Stimulated activated CD4-positive, alpha-beta T cell treated with anti-CD3 and anti-CD28 coated beads, Interleukin-4, amount 100 ng/mL, for 24 hours (primary cell): ENCODE measurements at regions not wholly inside any gene's neighbourhood (a gene's known extent, or its start where the extent isn't known, plus 50 kb on each side); places are given as distances from the start of the nearest gene placed in this dataset.
"Not testable (repeated sequence)": the region's sequence is repeated elsewhere in the genome, so short reads cannot be mapped to it uniquely, and the experiment has no call there.

Experiments used
- DNase-seq: peaks from one replicate; pipeline ENCODE4 v3.0.0-alpha.2; 2020

DNA sequence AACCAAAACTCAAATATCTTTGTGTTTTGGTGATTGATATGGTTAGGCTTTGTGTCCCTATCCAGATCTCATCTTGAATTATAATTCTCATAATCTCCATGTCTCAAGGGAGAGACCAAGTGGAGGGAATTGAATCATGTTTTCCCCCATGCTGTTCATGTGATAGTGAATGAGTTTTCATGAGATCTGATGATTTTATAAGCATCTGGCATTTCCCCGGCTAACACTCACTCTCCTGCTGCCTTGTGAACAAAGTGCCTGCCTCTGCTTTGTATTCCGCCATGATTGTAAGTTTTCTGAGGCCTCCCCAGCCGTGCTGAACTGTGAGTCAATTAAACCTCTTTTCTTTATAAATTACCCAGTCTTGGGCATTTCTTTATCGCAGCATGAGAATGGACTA is 419.5 kb downstream of the SH2D4B start:
- DNase-seq = no peak

DNA sequence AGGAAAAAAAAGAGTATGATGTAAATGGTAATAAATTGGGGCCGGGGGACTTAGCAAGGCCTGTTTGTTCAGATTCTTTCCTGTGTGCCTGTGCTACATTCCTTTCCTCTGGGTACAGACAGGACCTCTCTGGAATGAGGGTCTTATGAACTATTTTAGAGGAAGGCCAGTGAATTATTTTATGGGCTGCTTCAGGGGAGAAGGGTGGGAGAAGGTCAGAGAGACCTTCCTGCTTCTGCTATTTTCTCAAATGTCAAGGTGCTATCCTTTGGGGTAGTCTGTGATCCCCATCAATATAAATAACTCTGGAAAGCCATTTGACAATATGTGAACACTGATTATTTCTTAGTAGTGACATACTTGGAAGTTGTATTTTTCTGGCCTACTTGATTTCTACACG is 426.5 kb downstream of the SH2D4B start:
- no peak for DNase-seq

DNA sequence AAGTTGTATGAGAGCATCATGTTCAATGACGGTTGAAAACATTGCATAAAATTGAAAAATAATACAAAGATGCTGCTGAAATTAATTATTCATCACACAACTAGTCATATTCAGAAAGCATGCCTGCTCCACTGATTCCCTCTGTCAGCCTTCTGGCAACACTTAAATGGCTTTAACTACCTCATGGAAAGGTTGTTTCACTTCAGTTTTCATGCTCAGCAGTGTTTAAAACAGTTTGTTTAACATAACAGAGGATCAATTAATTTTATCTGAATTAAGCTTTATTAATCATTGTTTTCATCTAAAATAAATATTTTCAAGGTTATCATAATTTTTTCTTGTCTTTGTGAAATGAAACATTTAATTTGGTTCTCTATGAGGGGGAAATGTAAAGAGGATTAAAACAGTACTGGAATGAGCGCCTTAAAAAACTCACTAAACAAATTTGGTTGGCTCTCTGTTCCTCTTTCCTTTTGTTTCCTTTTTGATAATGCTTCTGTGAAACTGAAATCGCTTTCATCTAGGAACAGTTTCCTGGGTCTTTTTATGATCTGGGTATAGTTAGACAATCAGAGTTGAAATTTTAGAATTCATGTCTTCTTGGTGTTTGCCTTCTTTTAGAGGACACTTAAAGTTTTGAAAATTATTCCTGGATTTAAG is 427.4 kb downstream of the SH2D4B start:
- no peak for DNase-seq

DNA sequence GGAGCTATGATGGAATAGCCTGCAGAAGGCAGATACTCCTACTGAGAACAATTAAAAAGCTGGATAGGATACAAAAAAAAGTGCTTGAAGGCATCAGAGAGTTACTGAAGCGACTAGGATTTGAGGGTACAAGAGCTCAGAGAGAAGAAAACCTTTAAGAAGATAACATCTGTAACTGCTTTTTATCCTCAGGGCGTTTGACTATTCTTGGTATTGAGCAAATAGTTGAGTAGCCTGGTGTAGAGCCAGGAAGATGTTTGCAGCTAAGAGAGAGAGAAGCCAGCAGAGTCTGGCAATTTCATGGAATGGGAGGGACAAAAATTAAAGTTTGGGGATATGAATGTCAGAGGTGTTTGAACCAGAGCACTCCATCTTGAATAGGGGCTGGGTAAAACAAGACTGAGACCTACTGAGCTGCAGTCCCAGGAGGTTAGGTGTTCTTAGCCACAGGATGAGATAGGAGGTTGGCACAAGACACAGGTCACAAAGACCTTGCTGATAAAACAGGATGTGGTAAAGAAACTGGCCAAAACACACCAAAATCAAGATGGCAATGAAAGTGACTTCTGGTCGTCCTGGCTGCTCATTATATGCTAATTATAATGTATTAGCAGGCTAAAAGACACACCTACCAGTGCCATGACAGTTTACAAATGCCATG is 428.8 kb downstream of the SH2D4B start:
- no peak for DNase-seq

DNA sequence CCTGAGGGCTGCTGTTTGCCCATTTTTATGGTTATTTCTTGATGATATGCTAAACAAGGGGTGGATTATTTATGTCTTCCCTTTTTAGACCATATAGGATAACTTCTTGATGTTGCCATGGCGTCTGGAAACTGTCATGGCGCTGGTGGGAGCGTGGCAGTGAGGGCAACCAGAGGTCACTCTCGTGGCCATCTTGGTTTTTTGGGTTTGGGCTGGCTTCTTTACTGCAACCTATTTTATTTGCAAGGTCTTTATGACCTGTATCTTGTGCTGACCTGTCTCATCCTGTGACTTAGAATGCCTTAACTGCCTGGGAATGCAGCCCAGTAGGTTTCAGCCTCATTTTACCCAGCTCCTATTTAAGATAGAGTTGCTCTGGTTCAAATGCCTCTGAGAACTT is 429.7 kb downstream of the SH2D4B start:
- DNase-seq = not testable (repeated sequence)

DNA sequence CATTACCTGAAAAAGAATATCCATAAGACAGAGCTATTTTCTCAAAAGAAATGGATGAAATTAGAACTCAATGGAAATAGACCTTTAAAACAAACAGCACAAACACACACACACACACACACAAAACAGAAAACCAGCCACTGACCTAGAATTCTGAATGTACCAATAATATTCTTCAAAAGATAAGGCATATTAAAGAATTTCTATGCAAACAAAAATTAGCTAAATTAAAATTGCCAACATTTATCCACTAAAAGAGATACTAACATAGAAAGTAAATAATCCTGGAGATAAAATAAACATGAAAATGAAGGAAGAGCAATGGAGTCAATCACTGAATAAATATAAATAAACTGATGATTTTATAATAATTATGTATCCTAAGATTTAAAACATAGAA is 431.2 kb downstream of the SH2D4B start:
- no peak for DNase-seq

DNA sequence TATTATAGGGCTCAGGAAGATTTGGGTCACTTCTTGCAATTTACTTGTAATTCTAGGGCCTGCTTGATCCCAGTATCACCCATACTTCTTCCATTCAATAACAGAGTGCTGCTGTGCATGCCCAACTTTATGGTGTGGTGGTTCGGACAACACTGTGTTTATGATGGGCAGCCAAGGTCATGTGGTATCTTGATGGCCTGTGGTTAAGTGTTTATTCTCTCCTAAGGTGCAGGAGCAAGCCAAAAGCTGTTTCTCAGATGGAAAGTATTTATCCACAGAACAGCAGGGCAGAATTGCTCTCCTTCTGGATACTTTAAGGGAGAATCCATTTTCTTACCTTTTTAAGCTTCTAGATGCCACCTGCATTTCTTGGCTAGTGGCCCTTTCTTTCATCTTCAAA is 433.8 kb downstream of the SH2D4B start:
- DNase-seq = no peak

DNA sequence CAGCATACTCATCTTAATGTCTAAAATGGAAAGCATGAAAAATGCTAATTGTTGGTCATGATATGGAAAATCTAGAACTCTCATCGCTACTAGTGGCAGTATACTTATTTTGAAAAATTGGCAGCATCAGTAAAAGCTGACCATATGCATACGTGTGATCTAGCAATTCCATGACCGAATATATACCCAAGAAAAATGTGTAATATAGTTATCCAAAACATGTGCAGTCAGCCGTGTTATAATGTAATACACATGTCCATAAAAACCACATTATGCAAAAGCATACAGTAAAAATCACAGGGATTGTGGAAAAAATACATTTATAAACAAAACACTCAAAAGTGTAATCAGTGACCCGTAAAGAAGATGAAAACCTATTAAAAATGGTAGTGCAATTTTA is 439.0 kb downstream of the SH2D4B start:
- DNase-seq = no peak

DNA sequence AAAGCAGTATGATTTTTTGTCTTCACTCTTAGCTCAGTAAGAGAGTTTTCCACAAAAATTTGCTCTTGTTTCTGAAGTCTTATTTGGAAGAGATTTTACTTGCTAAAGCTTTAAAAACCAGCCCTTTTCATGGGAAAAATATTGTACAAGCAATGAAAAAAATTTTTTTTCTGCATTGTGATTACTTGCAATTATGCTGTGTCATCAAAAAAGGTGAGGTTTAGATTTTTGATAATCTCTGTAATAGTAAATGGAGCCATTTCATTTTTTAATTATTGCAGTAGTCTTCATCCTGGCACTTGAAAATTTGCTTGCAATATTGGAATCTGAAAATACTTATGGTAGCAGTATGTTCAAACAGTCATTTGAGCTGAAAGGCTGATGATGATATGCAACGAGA is 447.4 kb downstream of the SH2D4B start:
- no peak for DNase-seq

DNA sequence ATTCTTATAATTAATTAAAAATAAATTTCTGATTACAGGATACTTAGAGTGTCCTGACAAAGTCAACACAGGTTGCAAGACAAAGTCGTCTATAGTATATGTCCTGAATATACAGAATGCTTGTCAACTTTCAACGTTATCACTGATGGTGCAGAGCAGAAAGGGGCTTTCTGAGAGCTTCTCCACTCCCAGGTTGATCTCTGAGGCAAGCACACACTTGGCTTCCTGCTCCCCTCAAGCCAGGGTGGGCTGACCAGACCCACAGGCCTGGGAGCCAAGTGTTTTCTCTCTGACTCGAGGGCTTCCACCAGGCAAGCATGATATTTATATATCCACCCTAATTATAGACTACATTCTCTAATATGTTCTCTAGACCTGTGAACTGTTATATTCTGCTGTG is 448.9 kb downstream of the SH2D4B start:
- DNase-seq = no peak

DNA sequence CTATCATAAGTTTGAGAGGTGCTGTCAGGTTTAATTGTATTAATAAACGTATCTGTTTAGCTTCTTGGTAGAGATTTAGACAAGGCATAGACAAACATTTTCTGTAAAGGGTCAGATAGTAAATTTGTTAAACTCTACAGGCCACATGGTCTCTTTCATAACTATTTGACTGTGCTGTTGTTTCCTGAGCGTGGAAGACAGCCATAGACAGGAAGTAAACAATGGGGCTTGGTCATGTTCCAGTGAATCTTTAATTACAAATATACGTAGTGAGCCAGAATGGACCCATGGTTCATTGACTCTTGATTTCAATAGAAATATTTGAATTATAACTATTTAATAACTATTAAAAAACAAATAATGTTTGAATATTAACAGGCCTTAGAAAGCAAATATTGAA is 451.1 kb downstream of the SH2D4B start:
- DNase-seq = no peak

DNA sequence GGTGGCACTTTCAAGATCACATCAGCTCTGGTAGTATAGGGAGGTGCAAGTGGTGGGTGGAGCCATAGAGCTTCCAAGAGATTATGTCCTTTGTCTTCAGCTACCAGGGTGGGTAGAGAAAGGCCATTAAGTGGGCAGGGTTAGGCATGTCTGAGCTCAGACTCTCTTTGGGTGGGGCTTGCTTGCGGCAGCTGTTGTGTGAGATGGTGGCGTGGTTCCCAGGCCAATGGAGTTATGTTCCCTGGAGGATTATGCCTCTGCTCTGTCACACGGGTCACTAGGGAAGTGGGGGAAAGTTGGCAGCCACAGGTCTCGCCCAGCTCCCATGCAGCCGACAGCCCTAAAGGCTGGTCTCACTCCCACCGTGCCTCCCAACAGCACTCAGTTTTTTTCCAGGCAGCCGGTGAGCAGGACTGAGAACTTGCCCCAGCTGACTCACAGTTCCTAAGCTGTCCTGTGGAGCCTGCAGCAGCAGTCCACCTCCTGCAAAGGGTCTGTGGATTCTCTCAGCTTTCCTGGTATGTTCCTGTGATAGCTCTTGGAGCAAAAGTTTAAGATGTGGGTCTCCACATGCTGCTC is 459.0 kb downstream of the SH2D4B start:
- DNase-seq = no peak

DNA sequence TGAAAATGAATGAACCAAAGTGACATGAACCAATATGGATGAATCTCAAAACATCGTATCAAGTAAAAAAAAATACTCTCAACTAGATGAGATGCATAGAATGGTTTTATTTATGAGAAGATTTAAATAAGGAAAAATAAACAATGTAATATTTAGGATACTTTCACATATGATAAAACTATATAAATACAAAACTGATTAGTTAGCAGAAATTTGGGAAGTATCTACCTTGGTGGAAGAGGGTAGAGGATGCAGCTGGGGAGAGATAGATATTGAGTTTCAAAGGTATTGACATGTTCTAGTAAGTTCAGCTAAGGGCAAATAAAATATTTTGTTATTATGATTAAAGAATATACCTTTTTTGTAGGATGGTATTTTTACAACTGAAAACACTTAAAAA is 463.1 kb downstream of the SH2D4B start:
- no peak for DNase-seq

DNA sequence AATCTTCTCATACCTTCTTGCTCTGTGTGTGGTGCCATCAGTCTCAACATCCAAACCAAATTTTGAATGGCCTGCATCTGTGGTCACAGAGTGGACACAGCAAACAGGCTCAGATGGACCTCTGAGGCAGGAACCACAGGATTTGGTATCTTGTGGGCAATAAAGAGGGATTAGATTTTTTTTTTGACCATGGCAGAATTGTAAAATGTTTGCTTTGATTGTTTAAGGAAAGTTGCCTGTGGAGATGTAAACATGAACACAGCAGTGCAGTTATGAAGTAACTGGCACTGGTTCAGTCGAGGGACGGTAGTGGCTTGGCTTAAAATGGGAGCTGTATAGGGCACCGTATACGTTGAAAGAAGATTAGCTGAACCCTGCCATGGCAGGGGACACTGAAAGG is 464.7 kb downstream of the SH2D4B start:
- no peak for DNase-seq

DNA sequence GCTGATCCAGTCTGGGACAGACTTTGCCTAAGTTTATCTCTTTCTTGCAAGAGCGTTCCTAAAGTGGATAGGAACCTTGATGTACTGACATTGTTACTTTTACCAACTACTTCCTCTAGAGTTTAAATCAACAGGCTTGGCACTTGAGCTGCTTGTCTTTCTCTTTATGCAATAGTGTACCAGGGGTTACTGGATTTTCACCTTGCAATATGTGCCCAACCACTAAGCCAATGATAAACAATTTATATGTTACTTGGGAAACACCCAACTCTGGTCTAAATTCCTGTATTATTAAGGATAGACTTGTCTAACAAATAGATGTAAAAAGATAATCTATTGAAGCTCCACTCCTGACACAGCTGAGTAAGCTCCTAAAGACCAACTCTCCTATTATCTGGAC is 470.2 kb downstream of the SH2D4B start:
- no peak for DNase-seq

DNA sequence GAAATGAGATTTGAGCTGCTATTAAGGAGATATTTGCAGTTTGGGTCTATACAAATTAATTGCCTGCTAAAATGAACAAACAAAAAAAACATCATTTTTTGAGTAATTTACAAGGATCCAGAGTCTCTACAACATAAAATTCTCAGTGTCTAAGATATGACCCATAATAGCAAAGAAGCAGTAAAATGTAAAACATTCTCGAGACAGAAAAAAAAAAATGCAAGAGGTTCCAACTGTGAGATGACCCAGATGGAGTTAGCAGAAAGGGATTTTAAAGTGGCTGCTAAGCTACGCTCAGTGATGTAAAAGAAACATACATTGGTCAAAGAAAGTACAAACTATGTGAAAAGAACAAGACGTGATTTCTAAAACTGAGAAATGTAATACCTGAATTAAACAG is 471.0 kb downstream of the SH2D4B start:
- DNase-seq = no peak

DNA sequence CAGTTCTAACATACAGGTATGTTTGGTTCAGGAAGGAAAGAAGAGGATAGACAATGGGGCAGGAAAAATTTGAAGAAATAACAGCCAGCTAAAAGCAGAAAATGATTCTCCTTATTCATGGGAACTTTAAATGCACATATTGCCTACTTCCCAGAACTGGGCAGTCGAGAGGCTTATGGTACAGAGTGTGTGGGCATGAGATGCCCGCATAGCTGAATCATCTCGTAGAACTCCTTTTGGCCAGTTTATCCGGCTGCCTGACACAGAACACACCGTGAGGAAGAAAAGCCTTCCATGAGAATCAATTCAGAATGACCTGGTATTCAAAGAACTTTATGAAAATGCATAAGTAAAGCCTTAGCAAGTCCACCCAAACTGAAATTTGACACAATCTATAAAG is 471.6 kb downstream of the SH2D4B start:
- DNase-seq = no peak

DNA sequence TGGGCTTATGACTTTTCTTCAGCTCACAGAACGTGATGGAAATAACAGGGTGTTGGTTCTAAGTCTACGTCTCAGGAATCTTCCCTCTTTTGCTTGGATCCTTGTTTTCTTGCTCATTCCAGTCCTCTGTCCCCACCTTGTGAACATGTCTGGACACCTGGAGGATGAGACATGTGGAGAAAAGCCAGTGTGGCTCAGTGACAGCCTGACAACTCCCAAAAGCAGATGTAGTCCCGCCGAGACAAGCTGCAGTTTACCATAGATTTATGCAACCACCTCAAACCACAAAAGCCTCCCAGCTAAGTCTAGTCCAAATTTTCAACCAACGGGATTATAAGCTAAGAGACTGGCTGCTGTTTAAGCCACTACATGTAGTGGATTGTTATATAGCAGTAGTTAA is 476.1 kb downstream of the SH2D4B start:
- DNase-seq = no peak

DNA sequence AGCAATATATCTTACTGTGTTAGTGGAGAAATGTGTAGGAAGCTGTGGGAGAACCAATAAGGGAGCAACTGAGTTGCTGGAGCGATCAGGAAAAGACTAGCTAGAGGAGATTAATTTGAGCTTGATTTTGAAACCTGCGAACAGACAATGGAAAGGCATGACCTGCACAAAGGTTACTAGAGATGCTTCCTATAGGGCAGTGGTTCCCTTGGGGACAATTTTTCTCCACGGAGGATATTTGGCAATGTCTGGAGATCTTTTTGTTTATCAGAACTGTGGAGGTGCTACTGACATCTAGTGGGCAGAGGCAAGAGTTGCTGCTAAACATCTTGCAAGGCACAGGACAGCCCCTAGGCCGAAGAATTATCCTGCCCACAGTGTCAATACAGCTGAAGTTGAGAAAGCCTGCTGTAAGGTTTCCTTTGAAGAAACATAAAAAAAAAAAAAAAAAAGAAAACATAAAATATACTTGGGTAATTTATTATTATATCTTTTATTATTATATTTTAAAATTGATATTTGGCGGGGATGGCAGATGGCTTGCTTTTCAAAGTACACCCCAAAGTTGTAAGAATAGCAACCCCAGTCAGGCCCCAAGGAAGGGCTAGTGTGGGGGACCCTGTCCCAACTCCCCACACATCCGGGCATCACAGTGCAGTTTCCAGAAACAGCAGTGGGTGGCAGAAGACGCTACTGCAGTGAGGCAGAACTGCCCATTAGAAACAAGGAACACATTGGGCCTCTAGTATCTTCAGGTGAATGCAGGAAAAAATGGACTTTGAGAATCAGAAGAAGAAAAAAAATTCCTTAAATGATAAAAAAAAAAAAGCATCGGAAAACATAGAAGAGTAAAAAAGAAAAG is 481.6 kb downstream of the SH2D4B start:
- DNase-seq = no peak

DNA sequence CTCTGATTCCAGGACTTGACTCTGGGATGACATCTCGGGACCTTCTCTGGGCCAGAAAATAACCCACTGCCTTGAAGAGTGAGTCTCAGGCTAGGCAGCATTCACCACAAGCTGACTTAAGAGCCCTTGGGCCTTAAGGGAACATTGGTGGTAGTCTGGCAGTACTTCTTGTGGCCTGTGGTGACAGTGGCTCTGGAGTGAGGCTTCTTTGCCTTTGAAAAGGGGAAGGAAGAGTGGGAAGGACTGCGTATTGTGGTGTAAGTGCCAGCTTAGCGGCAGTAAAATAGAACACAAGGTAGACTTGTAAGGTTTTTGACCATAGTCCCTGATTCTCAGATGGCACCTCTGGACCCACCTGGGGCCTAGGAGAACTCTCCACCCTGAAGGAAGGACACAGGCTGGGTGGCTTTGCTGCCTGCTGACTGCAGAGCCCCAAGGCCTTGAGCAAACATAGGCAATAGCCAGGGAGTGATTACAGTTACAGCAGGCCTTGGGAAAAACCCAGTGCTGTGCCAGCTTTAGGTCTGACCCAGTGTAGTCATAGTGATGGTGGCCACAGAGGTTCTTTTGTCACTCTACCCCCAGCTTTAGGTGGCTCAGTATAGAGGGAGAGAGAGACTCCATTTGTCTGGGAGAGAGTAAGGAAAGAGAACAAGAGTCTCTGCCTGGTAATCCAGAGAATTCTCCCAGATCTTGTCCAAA is 483.9 kb downstream of the SH2D4B start:
- no peak for DNase-seq

DNA sequence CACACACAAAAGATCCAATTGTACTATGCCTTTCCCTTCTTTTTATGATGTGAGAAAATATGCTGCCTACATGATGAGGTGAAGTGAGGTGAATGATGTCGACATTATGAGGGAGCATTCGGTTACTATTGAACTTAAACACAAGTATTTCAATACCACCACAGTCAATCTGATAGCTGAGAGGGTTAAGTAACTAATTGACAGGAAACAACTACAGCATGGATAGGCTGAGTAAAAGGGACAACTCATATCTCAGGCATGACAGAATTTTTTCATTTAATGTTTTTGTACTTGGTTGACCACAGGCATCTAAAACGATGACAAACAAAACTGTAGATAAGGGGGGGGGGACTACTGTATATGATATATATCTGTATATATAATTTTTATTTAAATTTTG is 488.9 kb downstream of the SH2D4B start:
- DNase-seq = no peak

DNA sequence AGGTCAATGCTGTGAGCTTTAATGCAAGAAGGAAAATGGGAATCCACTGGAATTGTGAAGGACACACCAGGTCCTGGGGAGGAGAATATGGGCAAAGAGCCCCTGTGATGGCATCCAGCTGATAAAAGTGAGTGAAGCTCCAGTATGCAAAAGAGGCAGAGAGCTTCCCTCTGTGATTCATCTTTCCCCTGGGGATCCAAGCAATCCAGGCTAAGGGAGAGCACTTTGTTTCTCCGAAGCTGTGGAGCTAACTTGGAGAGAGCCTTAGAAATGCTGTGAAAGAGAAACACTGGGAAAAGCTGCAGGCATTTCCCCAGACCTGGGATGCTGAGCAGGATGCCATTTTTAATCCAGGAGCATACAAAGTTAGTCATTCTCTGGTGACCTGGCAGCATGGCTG is 489.5 kb downstream of the SH2D4B start:
- no peak for DNase-seq

DNA sequence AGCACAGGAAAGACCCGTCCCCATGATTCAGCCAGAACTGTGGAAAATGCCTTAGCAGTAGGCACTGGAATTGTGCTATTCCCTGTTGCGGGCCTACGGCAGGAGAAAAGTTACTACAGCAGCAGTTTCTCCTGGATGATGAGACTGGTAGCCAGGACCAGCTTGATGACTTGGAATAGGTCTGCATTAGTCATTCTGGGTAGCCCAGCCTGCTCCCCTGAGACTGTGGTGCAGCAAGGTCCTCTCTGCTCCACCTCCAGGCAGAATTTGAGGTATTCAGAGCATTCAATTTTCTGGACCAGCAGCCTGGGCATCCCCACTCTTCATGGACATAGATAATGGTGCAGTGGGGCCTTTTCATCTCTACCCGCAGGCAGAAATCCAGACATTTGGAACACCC is 490.0 kb downstream of the SH2D4B start:
- DNase-seq = no peak
